HG02759 (cell line): ENCODE measurements at regions not wholly inside any gene's neighbourhood (a gene's known extent, or its start where the extent isn't known, plus 50 kb on each side); places are given as distances from the start of the nearest gene placed in this dataset.

Experiments
- ATAC-seq: cut with Tn5 transposase; IDR thresholded peaks from one replicate; pipeline ENCODE4 v1.9.1; 2021; ENCODE audit warnings: mild to moderate bottlenecking, moderate library complexity; ENCODE audit not compliant: unreplicated experiment

DNA sequence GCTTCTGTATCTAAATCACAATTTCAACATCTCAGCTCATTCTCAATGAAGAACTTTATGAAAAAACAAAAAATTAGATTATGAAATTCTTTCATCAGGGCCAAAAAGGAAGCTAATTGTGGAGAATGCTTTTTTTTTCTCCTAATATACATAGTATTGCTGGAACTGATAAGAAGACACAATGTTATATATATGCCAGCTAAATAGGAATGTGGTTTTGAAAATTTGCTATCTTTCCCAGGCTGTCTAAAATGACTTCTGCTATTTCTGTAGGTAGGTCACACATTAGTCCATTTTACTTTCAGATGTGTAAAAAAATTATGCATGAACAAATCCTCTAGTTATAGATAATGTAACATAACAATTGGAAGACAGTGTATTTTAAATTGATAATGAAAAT, 732.9 kb downstream of the RWDD3 start:
- ATAC-seq: no peak

DNA sequence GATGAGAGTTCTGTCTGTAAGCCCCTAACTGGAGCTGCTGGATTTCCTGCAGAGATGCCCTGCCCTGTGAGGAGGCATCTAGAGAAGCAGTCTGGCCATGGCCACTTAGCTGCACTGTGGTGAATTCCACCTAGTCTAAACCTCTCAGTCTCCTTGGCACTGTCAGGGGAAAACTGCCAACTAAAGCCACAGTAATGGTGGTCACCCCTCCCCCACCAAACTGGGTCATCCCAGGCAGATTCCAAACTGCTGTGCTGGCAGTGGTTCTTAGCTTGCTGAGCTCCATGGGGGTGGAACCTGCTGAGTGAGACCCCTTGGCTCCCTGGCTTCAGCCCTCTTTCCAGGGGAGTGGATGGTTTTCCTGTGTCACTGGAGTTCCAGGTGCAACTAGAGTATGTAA, 740.6 kb downstream of the RWDD3 start:
- no peak for ATAC-seq

DNA sequence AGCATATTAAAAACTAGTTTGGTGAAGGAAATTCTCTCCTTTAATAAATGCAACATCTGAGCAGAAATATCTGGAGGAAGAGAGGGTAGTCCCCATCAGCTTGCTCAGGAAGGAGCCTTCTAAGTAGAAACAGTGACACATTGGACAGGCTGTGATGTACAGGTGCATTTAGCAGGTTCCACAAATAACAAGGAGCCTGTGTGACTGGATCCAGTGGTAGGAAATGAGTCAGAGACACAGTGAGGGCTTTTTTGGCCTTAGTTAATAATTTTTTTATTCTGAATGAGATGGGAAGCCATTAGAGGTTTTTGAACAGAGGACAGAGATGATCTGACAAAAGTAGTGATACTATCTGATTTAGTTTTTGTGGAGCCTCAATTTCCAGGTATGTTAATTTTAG, 738.9 kb upstream of the PTBP2 start:
- ATAC-seq: no peak

DNA sequence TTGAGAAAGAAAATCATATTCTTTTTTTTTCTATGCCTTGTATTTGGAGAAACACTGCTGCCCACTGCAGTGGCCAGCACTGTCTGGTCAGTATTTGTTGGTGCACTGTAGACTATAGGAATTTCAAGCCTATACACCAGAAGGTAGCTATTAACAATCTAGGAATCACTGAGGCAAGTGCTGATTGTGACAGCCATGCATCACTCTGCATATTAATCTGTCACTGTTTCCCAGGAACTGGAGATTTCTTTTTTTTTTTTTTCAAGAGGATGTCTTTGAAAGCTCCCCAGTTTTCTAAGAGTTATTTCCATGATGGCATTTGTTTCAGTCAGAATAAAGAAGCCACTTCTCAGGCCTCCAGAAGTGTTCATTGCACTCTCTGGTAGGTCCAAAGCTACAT, 737.8 kb upstream of the PTBP2 start:
- ATAC-seq: no peak

DNA sequence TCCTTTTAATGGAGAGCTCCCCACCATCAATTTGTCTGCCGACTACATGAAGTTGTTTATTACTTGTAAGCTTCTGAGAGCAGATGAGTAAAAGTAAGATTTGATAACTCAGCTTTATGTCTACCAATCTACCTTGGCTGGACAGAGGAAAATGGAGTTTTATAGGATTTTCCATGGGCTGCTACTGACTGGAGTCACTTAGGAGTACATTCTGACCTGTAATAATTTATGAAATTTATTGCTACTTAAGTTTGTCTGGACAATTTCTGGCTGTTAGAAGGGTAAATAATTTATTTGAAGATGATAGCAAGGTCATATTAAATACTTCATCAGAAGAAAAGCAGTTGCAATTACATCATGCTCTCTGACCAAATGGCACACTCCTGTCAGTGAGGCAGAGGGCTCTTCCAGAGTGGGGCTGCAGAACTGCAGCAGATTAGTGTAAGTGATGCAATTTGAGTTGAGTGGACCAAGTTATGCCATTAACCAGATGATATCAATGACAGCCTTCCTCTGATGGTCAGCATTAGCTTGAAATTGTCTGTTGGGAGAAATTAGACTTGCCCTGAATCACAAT, 736.7 kb upstream of the PTBP2 start:
- ATAC-seq: no peak

DNA sequence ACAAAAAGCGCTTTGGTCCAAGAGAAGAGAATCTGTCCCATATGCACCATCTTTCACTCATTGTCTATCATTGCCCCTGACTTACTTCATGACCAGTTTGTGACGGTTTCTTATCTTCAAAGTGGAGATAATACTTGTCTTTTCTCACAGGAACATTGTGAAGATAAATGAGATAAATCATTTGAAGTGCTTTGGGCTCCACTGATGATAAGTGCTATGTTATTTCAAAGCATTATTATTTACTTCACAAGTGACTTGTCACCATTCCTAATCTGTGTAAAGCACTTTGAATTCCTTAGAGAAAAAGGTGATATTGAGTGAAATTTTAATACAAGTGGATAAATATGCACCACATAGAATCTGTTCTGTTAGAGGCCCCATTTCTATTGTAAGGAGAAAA, 731.6 kb upstream of the PTBP2 start:
- ATAC-seq: no peak

DNA sequence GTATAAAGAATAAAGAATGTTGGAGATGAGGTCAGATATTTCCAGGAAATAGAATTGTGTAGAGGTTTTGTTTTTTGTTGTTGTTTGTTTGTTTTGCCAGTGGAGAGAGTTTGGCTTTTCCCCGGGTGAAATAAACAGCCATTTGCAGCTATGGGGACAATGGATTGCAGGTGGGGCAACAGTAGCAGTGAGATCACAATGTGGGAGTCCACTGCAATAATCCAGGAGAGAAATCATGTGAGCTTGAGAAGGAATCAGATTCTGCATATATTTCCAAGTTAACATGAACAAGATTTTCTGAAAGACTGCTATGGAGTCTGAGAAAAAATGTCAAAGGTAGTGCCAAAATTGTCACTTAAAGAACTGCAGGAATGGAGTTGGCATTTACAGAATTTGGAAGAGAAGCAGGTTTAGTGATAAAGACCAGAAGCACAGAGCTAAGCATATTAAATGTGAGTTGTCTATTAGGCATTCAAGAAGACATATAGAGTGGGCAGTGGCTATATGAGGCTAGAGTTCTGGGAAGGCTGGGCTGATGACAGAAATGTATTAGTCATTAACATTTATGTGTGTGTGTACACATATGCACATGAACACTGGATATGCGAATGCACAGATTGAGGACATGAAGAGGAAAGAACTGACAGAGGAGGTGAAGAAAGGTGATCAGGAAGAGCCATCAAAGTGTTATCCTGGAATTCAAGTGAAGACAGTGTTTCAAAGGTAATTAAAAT, 729.6 kb upstream of the PTBP2 start:
- no peak for ATAC-seq

DNA sequence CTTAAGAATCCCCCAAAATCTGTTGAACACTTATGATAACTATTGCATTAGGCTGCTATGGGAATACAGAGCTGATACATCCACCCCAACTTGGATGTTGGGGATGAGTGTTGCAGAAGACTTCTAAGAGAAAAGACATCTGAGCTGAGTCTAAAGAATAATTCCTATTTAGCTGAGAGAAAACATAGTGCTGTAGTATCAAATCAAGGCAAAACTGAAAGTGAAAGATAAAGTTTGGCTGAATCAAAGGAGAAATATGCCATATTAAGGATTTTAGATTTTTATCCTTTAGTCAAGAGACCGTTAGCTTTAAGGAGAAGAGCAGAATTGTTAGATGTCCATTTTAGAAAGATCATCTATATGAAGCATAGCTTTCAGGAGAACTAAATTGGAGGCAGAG, 726.9 kb upstream of the PTBP2 start:
- ATAC-seq: no peak

DNA sequence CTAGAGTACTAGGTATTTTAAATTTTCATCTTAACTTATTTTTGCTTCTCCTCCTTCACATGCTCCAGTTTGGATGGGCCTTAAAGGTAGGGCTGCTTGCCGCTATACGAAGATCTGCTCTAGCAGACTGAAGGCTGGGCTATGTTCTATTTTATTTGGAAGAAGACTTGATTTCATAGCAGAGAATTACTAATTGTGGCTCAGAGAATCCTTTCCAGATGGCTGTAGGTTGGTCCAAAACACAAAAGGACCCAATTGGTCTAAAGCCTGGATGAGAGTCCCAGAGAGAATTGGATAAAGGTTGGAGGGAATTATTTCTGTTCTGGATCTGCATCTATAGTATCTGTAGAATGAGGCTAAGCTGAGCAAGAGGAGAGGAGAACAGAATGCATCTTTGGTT, 719.4 kb upstream of the PTBP2 start:
- no peak for ATAC-seq

DNA sequence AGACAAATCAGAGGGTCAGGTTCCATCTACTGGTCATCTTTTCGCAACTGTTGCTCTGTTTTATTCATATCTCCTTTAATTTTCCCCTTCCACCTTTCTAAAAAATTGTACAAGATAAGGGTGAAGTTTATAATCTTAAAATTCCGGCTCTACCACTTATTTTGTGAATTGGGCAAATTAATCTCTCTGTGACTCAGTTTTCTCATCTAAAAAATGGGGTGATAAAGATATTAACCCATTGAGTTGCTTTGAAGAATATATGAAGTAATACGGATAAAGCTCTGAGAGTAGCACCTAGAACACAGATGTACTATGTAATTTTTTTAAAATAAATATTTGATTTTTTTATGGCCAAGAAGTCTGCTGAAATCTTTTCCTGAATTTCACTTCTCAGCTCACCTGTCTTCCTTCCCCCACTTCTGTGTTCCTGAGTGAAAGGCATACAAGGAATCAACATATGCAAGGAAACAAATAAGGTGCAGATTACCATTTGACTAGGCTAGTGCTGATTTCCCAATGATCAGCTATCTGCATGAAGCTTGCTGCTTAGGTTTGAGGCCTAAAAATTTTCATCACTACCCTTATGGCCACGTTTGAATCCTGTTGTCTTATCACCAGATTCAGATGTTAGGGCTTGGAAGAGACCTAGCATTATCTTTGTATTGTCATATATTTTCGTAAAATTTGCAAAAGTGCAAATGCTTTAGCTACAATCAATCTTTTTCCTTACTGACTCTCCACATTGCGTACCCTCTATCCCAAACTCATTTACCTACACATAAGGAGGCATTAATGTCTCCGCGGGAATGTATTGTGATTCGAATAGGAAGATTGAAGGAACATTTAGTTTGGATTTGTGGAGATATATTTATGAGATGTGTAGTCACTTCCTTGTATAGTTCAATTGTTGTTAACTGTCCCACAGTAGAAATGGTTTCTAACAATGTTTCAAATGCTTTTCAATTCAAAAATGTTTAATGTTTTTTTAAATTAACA, 718.3 kb upstream of the PTBP2 start:
- ATAC-seq: no peak

DNA sequence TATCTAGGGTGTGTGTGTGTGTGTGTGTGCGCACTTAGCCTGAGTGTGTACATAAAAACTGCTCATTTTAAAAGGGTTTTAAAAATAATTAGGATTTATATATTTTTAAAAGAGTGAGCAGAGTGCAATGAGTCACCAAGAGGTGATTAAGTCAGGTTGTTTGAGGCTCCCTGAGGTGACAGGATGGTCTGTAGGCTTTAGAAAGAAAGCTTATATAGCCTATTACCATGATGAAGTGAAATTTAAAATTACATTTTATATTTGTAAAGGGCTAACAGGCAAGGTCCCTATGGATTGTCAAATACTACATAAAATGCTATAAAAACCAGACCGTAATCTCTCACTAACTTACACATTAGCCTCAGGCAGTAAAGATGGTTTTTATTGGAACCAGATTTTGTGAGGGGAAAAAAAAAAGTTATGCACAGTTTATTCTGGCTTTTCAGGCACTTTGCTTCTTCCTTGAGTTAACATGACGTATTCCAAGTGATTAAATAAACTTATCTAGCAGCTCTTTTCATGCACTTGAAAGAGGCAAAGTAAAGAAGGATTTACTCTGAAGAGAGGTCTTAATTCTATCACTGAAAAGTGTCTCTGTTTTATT, 711.7 kb upstream of the PTBP2 start:
- ATAC-seq: no peak

DNA sequence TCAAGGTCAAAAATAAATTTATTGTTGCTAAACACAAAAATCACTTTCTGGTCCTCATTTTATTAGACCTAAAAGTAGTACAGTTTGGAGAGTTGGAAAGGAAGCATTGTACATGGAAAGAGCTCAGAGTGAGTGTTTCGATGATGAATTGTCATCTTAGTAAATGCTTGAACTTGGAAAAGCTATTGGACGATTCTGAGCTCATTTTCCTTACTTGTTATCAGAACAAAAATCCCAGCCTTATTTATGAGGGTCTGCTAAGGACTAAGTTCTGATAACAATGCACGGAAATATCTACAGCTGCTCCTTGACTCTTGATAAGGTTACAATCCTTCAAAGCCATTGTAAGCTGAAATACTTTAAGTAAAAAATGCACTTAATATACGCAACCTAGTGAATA, 710.0 kb upstream of the PTBP2 start:
- no peak for ATAC-seq

DNA sequence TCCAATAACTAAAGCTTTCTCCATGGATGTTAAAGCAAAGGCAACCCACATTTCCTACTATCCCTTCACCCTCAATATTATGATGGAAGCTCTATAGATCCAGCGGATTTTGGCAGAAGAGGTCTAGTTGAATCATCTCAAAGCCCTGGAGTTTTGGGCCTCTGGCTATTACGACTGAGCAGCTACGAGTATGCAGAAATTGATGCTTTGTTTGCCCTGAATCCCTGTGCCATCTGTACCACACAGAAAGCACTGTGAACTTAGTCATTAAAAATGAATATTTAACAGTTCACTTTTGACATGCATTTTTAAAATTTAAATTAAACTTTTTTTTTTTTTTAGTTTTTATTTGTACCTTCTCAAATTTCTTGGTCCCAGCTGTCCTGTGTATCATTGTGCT, 705.4 kb upstream of the PTBP2 start:
- ATAC-seq: no peak

DNA sequence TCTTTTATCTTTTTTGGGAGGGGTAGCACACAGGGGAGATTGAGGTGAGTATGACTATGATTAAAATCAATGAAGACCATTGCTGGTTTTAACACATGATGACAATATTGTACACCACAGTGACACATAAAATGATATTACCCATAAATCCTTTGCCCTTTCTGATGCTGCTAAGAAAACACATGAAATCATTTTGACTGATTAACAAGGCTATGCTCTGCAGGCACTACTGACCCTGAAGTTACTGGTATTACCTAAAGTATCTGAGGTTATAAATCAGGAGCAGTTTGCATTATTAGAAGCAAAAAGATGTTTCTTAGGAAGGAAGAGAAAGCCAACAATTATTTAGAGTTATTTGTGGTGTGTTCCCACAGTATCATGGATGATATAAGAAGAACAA, 701.2 kb upstream of the PTBP2 start:
- ATAC-seq: no peak

DNA sequence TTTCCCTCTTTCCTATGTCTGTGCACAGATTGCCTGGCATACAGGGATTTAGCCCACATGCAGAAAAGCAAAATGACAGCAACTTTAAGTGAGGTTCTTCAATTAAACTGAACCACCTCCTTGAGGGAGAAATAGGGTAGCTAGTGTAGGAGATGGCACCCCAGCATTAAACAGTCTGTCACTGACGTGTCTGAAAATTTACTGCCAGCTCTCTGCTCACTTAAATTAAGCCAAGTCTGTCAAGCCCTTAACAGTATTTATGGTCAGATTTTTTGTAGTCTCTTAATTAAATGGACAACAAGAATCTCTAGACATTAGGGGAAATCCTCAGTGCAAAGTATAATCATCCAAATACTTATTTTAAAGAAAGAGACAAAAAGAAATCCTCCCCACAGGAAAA, 696.5 kb upstream of the PTBP2 start:
- no peak for ATAC-seq

DNA sequence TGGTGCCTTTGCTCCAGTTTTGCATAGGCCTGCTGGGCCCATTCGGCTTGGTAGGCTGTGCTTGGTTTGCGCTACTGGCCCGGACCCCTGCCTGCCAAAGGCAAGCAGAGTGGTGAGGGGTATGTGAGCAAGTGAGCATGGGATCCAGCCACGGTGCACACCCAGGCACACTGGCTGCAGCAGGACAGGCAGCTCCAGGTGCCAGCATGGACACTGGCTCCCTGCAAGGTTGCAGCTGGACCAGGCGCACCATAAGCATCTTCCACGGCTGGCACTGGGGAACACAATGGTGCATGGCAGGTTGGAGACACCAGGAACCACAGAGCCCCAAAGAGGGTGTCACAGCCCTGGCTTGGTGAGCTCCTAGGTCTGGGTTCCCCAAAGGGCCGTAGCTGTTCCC, 693.5 kb upstream of the PTBP2 start:
- no peak for ATAC-seq

DNA sequence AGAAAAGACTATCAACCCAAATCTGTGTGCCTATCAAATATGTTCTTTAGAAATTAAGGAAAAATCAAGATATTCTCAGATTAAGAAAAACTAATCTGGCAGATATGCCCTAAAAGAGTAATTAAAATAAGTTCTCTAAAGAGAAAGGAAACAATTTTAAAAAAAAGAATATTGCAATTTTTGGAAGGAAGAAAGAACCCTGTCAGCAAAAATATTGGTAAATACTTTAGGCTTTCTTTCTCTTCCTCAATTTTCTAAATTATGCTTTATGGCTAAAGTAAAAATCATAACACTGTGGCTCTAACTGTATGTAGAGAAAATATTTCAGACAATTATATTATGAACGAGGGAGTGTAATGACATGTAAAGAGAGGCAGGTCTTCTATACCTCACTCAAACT, 691.3 kb upstream of the PTBP2 start:
- ATAC-seq: no peak

DNA sequence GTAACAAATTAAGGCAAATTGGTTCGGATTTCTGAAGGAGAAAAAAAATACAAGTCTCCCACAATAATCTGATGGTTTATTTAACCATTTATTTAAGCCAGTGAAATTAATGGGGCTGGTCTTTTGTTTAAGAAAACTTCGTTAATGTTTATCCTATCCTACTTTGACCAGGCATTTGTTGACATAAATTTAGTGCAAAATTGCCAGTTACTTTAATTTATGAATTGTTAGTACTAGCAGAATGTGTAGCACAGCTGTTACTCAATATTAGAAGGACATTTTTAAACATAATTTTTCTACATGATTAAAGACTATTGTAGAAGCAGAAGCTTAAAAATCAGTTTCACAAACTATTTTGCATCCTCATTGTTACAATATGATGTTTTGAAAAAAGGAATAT, 687.6 kb upstream of the PTBP2 start:
- no peak for ATAC-seq

DNA sequence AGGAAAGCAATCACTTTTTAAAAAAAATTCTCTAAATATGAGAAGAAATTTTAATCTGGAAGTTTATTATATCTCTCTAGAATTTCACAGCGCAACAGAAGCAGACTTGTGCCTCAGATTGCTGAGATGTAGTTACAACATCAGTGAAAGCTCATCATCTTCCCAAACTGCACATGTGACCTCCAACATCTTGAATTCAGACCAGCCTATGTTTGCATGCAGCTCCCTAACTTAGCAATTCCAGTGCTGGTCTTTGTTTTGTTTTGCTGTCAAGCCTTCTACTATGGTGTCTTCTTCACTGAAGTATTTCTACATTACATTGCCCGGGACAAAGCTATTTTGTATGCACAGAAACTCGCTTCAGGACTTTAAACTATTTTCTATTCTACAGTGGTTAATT, 684.8 kb upstream of the PTBP2 start:
- no peak for ATAC-seq

DNA sequence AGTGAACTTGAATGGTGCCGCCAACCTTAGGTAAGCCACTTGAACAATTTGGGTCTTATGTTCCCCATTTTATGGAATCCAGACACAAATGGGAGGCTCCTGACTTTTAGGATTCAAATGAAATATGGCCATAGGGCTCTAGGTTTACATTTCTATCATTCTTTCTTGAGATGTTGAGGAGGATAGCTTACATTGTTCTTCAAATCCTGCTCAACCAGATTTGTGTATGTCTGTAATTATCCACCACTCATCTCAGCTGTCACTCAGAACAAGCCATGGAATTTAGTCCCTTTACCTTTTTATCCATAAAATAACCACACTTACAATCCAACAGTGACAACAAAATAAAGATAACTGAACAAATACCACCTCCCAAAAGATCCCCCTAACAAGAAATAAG, 682.9 kb upstream of the PTBP2 start:
- no peak for ATAC-seq

DNA sequence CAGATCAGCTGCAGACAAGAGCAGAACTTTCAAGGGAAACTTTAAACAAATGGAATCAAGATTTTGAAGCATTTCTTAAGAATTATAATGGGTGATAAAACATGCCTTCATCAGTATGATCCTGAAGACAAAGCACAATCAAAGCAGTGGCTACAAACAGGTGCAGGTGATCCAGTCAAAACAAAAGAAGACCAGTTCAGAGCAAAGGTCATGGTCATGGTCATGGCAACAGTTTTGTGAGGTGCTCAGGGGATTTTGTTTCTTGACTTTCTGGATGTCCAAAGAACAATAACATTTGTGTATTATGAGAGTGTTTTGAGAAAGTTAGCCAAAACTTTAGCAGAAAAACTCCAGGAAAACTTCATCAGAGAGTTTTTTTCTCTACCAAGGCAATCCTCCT, 681.7 kb upstream of the PTBP2 start:
- no peak for ATAC-seq

DNA sequence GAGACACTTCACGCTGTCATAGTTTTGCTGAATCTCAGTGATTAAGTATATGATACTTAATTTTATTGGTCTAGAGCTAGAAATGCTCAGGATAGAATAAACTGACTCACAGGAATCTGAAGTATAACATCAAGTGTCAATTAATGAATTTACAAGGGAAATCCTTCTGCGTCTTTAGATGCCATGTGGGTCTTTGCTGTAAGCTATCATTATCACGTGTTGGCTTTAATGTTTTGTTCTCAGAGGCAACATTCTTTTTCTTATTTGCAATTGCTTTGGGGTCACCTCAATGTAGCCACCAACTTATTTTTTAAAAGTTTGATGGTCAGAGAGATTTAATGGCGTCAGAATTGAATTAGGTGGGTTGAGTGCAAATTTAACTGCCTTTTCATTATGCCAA, 680.1 kb upstream of the PTBP2 start:
- no peak for ATAC-seq
